SK-N-DZ (cell line): ENCODE measurements at regions not wholly inside any gene's neighbourhood (a gene's known extent, or its start where the extent isn't known, plus 50 kb on each side); places are given as distances from the start of the nearest gene placed in this dataset.

ENCODE experiments used
- DNase-seq: peaks from one replicate; pipeline ENCODE4 v3.0.0-alpha.2; 2015; ENCODE audit warnings: low spot score

DNA sequence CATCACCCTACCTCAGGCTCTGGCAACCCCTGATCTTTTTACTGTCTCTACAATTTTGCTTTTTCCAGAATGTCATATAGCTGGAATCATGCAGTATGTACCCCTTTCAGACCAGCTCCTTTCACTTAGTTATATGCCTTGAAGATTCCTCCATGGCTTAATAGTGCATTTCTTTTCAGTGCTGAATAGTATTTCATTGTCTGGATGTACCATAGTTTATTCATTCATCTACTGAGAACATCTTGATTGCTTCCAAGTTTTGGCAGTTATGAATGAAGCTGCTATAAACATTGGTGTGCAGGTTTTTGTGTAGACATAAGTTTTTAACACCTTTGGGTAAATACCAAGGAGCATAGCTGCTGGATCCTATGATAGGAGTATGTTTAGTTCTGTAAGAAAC is 50.8 kb upstream of the ANP32A start:
- no peak for DNase-seq

DNA sequence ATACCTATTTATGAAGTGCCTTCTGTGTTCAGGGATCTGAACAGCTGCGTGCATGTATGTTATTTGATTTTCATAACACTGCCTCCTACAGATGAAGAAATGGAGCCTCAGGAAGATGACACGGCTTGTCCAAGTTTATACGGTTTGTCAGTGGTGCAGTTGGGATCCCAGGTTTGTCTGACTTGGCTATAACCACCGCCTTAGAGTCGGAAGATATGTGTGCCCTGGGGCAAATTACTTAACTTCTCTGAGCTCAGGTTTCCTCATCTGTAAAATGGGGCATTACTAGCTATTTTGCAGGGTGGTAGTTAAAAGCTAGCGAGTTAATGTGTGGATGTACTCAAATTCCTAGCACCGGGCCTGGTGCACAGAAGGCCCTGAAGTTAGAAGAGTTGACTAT is 54.1 kb upstream of the ANP32A start:
- DNase-seq = no peak

DNA sequence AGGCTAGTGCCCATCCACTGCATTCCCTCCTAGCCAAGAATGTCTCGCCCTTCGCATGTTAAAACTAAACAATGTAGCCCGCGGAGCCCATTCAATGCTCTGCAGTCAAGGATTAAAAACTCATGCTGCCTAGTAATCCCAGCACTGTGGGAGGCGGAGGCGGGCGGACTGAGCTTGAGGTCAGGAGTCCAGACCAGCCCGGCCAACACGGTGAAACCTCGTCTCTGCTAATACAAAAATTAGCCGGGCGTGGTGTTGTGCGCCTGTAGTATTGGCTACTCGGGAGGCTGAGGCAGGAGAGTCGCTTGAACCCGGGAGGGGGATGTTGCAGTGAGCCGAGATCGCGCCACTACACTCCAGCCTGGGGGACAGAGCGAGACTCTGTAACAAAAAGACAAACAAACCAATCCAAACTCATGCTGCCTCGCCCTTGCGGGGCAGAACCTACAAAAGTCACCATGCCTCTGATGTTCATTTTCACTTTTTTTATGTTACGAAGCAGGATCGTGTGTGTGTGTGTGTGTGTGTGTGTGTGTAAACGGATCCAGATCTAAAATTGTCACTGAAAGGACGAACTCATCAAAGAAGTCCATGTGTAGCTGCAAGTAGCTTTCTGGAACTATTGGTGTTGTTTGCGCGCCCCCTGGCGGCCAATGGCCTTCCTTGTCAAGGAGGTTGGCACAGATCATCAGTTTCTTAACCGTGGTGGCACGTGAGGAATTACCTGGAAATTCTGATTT is 54.8 kb upstream of the SPESP1 start:
- DNase-seq = peak; percentile 85

DNA sequence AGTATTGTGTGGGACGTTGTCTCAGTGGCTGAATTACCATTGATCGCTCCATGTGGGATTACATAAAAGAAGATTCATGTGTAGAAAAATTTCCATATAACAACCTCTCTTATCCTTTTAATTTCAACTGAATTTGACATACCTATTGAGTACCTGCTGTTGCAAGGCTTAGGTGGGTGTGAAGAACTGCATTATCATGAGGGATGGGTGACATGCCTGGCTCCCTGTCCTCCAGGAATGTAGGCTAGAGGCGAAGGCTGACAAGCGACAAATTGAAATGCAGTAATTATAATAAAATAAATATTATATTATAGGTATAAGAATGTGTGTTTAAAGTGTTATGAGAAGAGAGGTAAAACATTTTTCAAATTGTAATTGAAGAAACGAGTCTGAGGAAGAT is 52.7 kb upstream of the SPESP1 start:
- DNase-seq = no peak

DNA sequence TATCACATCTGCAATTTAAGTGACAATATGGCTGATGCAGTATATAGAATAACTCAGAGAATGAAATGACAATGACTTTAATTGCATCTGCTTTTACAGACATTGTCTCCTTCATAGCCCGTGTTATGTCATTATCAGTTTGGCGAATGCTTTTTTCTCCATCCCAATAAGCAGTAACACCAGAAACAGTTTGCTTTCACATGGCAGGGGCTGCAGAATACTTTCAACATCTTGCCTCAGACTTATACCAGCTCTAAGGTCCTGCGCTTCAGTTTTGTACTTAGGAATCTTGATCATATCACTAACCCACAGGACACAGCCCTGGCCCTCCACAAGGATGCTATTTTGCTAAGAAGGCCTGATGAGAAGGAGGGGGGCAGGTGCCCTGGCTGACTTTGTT is 49.9 kb upstream of the SPESP1 start:
- no peak for DNase-seq
